CD4-positive, CD25-positive, alpha-beta regulatory T cell (primary cell): ENCODE measurements at regions not wholly inside any gene's neighbourhood (a gene's known extent, or its start where the extent isn't known, plus 50 kb on each side); places are given as distances from the start of the nearest gene placed in this dataset.

Source experiments
- ATAC-seq, 2 donors: fragments of 150-1000 bp; cut with Tn5 transposase; one replicate each; pipeline ENCODE4 v1.10.0; 2021; ENCODE audit warnings: low read depth in 2 of 2, moderate number of reproducible peaks in 2 of 2, moderate library complexity in 1 of 2
- DNase-seq, 3 donors: peaks; one replicate each; pipeline versions ENCODE4 v3.0.0 to v3.0.0-alpha.2; 2012 to 2022; ENCODE audit warnings: mixed read lengths in 1 of 3
- H3K27ac ChIP-seq: one replicate; pipeline ENCODE4 v1.7.0; 2013; ENCODE audit warnings: mild to moderate bottlenecking, low read length; ENCODE audit not compliant: insufficient read depth, poor library complexity, severe bottlenecking
- H3K27me3 ChIP-seq: one replicate; pipeline ENCODE4 v1.7.0; 2013; ENCODE audit warnings: low read length; ENCODE audit not compliant: control insufficient read depth, insufficient read depth
- H3K36me3 ChIP-seq: one replicate; pipeline ENCODE4 v1.7.0; 2013; ENCODE audit warnings: mild to moderate bottlenecking, low read length, moderate library complexity; ENCODE audit not compliant: control insufficient read depth, insufficient read depth
- H3K4me1 ChIP-seq: 2 replicates; pipeline ENCODE4 v1.7.0; 2013; ENCODE audit warnings: mild to moderate bottlenecking, low read length; ENCODE audit not compliant: insufficient read depth, control insufficient read depth, poor library complexity, severe bottlenecking
- H3K4me3 ChIP-seq: one replicate; pipeline ENCODE4 v1.7.0; 2013; ENCODE audit warnings: low read depth, mild to moderate bottlenecking, low read length, moderate library complexity
- H3K9me3 ChIP-seq, 2 experiments: 1 replicate in 1 of 2; 2 replicates in 1 of 2; pipeline ENCODE4 v1.7.0; 2013; ENCODE audit warnings: low read length in 2 of 2, mild to moderate bottlenecking in 1 of 2, moderate library complexity in 1 of 2; ENCODE audit not compliant: control insufficient read depth in 2 of 2
- H3K27ac Mint-ChIP-seq, 3 donors: one replicate each; pipeline ENCODE4 v1.8.0; 2020 to 2022; ENCODE audit warnings: mild to moderate bottlenecking in 3 of 3, mixed read lengths in 3 of 3, moderate library complexity in 2 of 3
- H3K27me3 Mint-ChIP-seq: one replicate; pipeline ENCODE4 v1.8.0; 2022; ENCODE audit warnings: mild to moderate bottlenecking, mixed read lengths
- H3K36me3 Mint-ChIP-seq: one replicate; pipeline ENCODE4 v1.8.0; 2020; ENCODE audit warnings: mixed read lengths
- H3K4me1 Mint-ChIP-seq, 4 donors: one replicate each; pipeline ENCODE4 v1.8.0; 2020 to 2022; ENCODE audit warnings: mixed read lengths in 4 of 4, mild to moderate bottlenecking in 1 of 4
- H3K4me3 Mint-ChIP-seq, 4 donors: one replicate each; pipeline ENCODE4 v1.8.0; 2020 to 2022; ENCODE audit warnings: mild to moderate bottlenecking in 4 of 4, mixed read lengths in 4 of 4, moderate library complexity in 3 of 4
- H3K9me3 Mint-ChIP-seq, 7 donors: one replicate each; pipeline ENCODE4 v1.8.0; 2020 to 2022; ENCODE audit warnings: mixed read lengths in 7 of 7, mild to moderate bottlenecking in 3 of 7, moderate library complexity in 2 of 7

DNA sequence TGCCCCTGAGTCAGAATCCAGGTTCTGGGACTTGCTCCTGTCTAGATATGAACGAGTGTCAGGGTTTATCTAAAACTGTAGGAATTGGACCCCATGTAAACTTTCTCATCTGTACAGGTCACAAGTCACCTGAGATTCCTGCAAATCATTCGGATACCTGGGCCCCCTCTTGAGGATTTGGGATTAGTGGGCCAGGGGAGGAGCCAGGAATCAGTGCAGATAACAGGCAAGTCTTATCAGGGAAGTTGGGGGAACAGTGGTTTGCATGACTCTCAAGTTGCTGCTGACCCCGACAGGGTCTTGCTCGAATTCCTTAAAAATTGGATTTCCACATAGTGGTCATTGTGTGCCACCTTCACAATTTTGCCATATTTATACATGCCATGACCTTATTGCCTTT is 188.4 kb upstream of the LYZL1 start:
- Histone ChIP-seq H3K27ac (no peak overlapping the region), H3K4me1 (no peaks in the 10 kb centered on the region), H3K27me3 (no peaks in the 10 kb centered on the region), H3K9me3 (no peaks in the 10 kb centered on the region), H3K4me3 (no peak overlapping the region), H3K36me3 (no peaks in the 10 kb centered on the region)
- Mint-ChIP-seq H3K36me3 (no peaks in the 10 kb centered on the region), H3K9me3 (peaks cover 0 to 8% (median 2%) of the 10 kb centered on the region in 7 donors), H3K27ac (no peak overlapping the region), H3K4me3 (no peak overlapping the region), H3K4me1 (no peaks in the 10 kb centered on the region), H3K27me3 (peaks cover 8% of the 10 kb centered on the region)
- ATAC-seq: no peak
- no peak for DNase-seq

DNA sequence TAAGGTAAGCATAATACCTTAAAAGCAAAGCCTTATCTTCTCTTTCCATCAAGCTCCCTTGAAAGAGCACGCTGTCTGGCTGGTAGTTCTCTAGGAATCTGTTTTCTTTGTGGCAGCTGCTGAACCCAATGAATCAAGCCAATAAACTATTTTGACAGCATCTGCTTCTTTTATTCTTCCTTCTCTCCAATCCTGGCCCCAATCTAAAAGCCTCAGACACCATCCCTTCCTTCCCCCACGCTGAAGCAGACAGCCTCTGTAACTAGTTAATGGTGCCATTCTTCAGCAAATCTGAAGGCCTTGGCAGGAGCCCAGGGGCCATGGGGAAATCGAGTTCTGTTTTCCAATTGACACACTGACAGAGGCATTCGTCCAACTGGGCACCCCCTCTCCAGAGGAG is 186.6 kb upstream of the LYZL1 start:
- Histone ChIP-seq H3K27ac (no peak overlapping the region), H3K4me1 (no peaks in the 10 kb centered on the region), H3K36me3 (no peaks in the 10 kb centered on the region), H3K4me3 (no peak overlapping the region), H3K9me3 (no peaks in the 10 kb centered on the region), H3K27me3 (no peaks in the 10 kb centered on the region)
- peaks cover 12% of the 10 kb centered on the region for H3K27me3 Mint-ChIP-seq
- H3K4me3 Mint-ChIP-seq: no peak overlapping the region
- no peak overlapping the region for H3K27ac Mint-ChIP-seq
- ATAC-seq: no peak
- H3K9me3 Mint-ChIP-seq: peaks cover 0 to 8% (median 2%) of the 10 kb centered on the region in 7 donors
- DNase-seq: no peak
- no peaks in the 10 kb centered on the region for H3K4me1 Mint-ChIP-seq
- no peaks in the 10 kb centered on the region for H3K36me3 Mint-ChIP-seq

DNA sequence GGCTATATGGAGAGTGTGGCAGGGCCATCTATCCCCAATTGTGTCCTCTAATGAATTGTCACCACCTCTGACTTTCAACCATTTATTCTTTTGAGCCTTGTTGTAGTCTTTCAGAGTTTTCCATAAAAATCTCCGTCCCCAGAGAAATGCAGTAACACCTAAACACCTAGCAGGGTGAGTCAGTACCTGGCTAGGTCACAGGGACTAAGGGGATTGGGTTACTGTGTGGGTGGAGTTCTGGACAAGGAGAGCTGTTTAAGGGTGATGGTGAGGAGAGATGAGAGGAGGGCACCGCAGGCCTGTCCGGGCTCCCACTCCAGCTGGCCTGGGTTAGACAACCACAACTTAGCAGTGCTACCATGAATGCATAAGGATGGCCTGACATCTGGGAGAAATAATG is 186.2 kb upstream of the LYZL1 start:
- no peak for ATAC-seq
- H3K4me3 Mint-ChIP-seq: no peak overlapping the region
- H3K27ac ChIP-seq: no peak overlapping the region

GRCh38 chr10:29104661-29105399 is 184.0 kb upstream of the LYZL1 start:
- no peaks in the 10 kb centered on the region for H3K36me3 ChIP-seq
- H3K4me3 Mint-ChIP-seq: no peak overlapping the region
- H3K27me3 Mint-ChIP-seq: peaks cover 12% of the 10 kb centered on the region

More for the DNA sequence above, 186.2 kb upstream of the LYZL1 start:
- no peak overlapping the region for H3K4me3 ChIP-seq
- H3K9me3 ChIP-seq: no peaks in the 10 kb centered on the region
- H3K27ac Mint-ChIP-seq: no peak overlapping the region
- no peaks in the 10 kb centered on the region for H3K27me3 ChIP-seq
- no peak for DNase-seq
- H3K36me3 Mint-ChIP-seq: no peaks in the 10 kb centered on the region
- H3K27me3 Mint-ChIP-seq: peaks cover 12% of the 10 kb centered on the region
- no peaks in the 10 kb centered on the region for H3K4me1 Mint-ChIP-seq
- H3K36me3 ChIP-seq: no peaks in the 10 kb centered on the region
- peaks cover 0 to 8% (median 2%) of the 10 kb centered on the region in 7 donors for H3K9me3 Mint-ChIP-seq
- H3K4me1 ChIP-seq: no peaks in the 10 kb centered on the region

DNA sequence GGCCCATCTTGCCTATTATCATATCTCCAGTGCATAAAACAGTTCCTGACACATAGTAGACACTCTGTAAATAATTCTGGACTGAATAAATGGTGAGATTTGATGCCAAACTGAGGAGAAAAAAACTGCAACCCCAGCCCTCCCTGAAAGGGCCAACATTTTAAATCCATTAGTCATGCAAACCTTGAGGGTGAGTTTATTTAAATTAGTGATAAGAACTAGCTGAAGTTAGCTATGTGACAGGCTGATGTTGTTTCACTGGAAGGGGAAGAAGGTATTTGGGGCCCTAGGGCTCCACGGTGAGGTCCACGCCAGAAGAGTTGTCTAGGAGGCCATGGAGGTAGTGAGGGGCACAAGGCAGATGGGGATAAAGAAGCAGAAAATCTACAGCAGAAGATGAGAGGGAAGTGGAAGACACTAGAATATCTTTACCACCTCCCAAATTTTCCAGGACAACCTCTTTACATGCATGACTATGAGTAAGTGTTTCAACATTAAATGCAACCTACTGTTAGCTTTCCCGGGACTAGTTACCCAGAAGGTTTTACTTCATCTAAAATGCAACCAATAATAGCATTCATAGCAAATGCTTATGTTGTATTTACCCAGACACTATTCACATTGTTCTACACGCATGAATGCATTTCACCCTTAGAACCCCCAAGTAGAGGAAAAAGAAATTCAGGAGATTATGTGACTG is 183.2 kb upstream of the LYZL1 start:
- Histone ChIP-seq H3K4me3 (no peak overlapping the region), H3K27me3 (no peaks in the 10 kb centered on the region), H3K36me3 (no peaks in the 10 kb centered on the region), H3K4me1 (no peaks in the 10 kb centered on the region), H3K27ac (no peak overlapping the region), H3K9me3 (no peaks in the 10 kb centered on the region)
- Mint-ChIP-seq H3K4me1 (no peaks in the 10 kb centered on the region), H3K27ac (no peak overlapping the region), H3K9me3 (peaks cover 0 to 4% (median 0%) of the 10 kb centered on the region in 7 donors), H3K27me3 (peaks cover 9% of the 10 kb centered on the region), H3K36me3 (no peaks in the 10 kb centered on the region), H3K4me3 (no peak overlapping the region)
- DNase-seq (no peak), ATAC-seq (no peak)

More at GRCh38 chr10:29104661-29105399, 184.0 kb upstream of the LYZL1 start:
- ATAC-seq: no peak
- DNase-seq: no peak
- Mint-ChIP-seq H3K36me3 (no peaks in the 10 kb centered on the region), H3K9me3 (peaks cover 0 to 4% (median 0%) of the 10 kb centered on the region in 7 donors), H3K27ac (no peak overlapping the region), H3K4me1 (no peaks in the 10 kb centered on the region)
- H3K4me1 ChIP-seq: no peaks in the 10 kb centered on the region
- H3K4me3 ChIP-seq: no peak overlapping the region
- H3K27ac ChIP-seq: no peak overlapping the region
- no peaks in the 10 kb centered on the region for H3K27me3 ChIP-seq
- no peaks in the 10 kb centered on the region for H3K9me3 ChIP-seq

GRCh38 chr10:29106287-29106686 is 182.6 kb upstream of the LYZL1 start:
- H3K4me3 Mint-ChIP-seq: no peak overlapping the region
- Histone ChIP-seq H3K4me3 (no peak overlapping the region), H3K27ac (no peak overlapping the region), H3K27me3 (no peaks in the 10 kb centered on the region), H3K4me1 (no peaks in the 10 kb centered on the region), H3K36me3 (no peaks in the 10 kb centered on the region), H3K9me3 (no peaks in the 10 kb centered on the region)
- DNase-seq (peak in 1 of 3 donors; percentile 2), ATAC-seq (no peak)
- peaks cover 0 to 3% (median 0%) of the 10 kb centered on the region in 7 donors for H3K9me3 Mint-ChIP-seq
- no peaks in the 10 kb centered on the region for H3K4me1 Mint-ChIP-seq
- no peaks in the 10 kb centered on the region for H3K36me3 Mint-ChIP-seq
- H3K27me3 Mint-ChIP-seq: peaks cover 9% of the 10 kb centered on the region
- H3K27ac Mint-ChIP-seq: no peak overlapping the region

- peaks cover 9% of the 10 kb centered on the region for H3K27me3 Mint-ChIP-seq
- H3K4me1 ChIP-seq: no peaks in the 10 kb centered on the region
- no peaks in the 10 kb centered on the region for H3K9me3 ChIP-seq
- ATAC-seq: no peak
- no peaks in the 10 kb centered on the region for H3K36me3 ChIP-seq
- H3K4me3 ChIP-seq: no peak overlapping the region
- H3K27me3 ChIP-seq: no peaks in the 10 kb centered on the region
- H3K36me3 Mint-ChIP-seq: no peaks in the 10 kb centered on the region
- no peak overlapping the region for H3K27ac ChIP-seq
- H3K9me3 Mint-ChIP-seq: peaks cover 0 to 3% (median 0%) of the 10 kb centered on the region in 7 donors
- H3K4me3 Mint-ChIP-seq: no peak overlapping the region
- no peak overlapping the region for H3K27ac Mint-ChIP-seq
- no peaks in the 10 kb centered on the region for H3K4me1 Mint-ChIP-seq
- DNase-seq: no peak
Measured at GRCh38 chr10:29107866-29108498, 180.9 kb upstream of the LYZL1 start.
